HG02623 (cell line): ENCODE measurements at regions not wholly inside any gene's neighbourhood (a gene's known extent, or its start where the extent isn't known, plus 50 kb on each side); places are given as distances from the start of the nearest gene placed in this dataset.

Experiments used
- ATAC-seq: cut with Tn5 transposase; IDR thresholded peaks from one replicate; pipeline ENCODE4 v1.9.1; 2021; ENCODE audit warnings: moderate library complexity; ENCODE audit not compliant: unreplicated experiment

DNA sequence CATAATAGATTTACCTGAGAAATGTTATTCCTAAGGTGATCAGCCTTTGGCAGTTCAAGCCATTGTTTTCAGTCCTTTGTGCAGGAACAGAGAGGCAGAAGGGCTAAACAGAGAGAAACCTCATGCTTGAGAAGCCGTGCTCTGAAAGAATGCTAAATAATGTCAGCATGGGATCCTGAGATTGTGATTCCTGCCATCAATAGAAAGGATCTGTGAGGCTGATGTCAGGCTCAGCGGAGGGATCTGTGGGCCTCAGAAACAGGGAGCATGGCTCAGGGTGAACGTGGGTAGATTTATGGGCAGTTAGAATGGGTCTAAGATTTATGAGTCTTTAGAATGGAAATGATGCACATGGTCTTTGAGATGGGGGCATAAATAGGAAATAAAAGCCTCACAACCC is 439.2 kb upstream of the IGFBP3 start:
- ATAC-seq, result no peak

DNA sequence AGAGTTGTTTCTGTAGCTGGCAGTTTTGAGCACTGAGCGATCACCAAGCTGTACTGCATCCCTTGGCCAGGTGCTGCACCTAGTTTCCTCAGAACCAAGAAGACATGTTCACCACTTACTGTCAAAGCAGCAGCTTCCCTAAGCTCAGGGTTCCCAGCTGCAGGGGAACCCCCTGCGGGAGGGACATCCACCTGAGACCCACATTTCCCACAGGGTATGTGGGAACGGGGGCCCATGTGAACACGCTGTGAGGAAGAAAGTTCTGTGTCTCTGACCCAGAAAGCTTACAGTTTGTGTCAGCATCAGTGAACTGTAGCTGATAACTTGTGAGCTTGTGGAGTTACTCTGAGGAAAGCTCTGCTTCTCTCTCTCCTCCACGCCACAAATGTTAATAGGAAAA is 436.8 kb upstream of the IGFBP3 start:
- ATAC-seq, result no peak

DNA sequence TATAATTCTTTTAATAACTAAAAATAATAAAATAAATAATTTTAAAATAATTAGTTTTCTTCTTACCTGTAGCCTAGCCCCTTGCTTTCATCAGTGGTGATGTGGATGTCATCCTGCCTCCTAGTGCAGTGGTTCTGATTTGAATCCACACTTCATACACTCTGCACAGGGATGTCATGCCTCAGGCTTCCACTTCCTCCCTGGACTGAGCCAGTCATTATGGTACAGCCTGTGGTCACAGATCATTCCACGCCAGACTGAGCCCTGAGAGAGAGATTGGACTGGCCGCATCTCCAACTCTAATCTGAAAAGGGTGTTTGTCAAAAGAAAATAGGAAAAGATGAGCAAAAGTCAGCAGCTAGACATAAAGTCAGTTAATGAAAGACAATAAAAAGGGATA is 436.2 kb upstream of the IGFBP3 start:
- ATAC-seq, result no peak

- no peak for ATAC-seq
Measured at GRCh38 chr7:46356371-46356770, 435.3 kb upstream of the IGFBP3 start.

GRCh38 chr7:46355331-46355730 is 434.3 kb upstream of the IGFBP3 start:
- no peak for ATAC-seq

GRCh38 chr7:46352004-46352954 is 431.2 kb upstream of the IGFBP3 start:
- ATAC-seq, result no peak

- ATAC-seq, result no peak
Measured at GRCh38 chr7:46349490-46349889, 428.4 kb upstream of the IGFBP3 start.

GRCh38 chr7:46344533-46344932 is 423.5 kb upstream of the IGFBP3 start:
- no peak for ATAC-seq

DNA sequence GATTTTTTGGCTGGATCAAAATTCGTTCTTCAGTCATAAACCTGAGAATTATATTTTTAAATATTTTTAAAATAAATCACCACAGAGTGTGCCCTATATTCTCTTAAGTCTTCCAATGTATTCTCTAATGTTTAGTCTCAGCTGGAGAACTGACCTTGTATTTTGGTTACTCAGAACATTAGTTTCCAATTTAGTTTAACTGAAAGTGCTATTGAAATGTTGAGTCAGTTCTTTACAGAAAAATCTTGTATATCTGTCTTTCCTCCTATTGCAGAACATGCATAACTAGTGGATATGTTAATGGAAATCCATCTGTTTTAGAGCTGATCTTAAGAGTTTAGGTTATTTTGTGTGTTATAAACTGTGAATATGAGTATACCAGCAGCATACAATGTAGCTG is 422.7 kb upstream of the IGFBP3 start:
- no peak for ATAC-seq

- ATAC-seq, result no peak
Measured at GRCh38 chr7:46322937-46323336, 401.9 kb upstream of the IGFBP3 start.

DNA sequence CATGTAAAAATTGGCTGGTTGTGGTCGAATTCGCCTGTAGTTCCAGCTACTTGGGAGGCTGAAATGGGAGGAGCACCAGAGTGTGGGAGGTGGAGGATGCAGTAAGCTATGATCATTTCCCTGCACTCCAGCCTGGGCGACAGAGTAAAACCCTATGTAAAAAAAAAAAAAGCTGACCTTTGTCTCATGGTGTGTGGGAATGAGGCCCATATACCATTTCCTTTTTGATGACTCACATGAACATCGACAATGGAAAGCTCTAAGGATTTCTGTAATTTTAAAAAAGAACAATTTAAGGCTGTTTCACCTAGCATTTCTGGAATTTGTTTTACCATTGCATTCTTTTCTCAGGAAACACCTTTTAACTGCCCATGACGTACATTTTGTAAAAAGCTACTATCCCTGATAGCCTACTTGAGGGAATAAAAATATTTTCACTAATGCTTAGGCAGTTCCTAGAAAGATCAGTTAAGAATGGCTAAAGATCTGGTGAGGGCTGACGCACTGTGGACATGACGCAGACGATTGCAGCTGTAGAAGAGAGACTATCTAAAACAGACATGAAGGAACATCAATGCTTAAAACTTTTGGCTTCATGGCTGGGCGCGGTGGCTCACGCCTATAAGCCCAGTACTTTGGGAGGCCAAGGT is 400.6 kb upstream of the IGFBP3 start:
- no peak for ATAC-seq

- ATAC-seq, result no peak
Measured at GRCh38 chr7:46320956-46321355, 399.9 kb upstream of the IGFBP3 start.

- no peak for ATAC-seq
Measured at GRCh38 chr7:46319841-46320240, 398.8 kb upstream of the IGFBP3 start.

- ATAC-seq, result no peak
Measured at GRCh38 chr7:46318276-46318675, 397.2 kb upstream of the IGFBP3 start.

DNA sequence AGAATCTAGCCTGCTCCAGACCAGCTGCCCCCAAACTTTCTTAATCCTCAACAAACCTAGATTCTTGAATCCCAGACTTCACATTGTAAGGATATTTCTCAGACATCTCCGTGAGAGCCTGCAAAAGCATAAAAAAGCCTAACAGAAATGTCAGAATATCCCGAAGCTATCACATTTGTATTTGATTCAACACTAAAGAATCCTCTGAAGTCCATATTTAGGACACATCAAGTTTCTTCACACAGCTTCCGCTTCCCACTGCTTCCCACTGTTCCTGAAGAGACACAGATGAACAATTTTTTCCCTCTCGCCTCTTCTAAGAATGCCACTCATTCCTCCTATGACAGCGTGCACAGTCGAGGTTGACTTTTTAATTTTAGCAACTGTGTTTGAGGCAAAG is 396.2 kb upstream of the IGFBP3 start:
- no peak for ATAC-seq

DNA sequence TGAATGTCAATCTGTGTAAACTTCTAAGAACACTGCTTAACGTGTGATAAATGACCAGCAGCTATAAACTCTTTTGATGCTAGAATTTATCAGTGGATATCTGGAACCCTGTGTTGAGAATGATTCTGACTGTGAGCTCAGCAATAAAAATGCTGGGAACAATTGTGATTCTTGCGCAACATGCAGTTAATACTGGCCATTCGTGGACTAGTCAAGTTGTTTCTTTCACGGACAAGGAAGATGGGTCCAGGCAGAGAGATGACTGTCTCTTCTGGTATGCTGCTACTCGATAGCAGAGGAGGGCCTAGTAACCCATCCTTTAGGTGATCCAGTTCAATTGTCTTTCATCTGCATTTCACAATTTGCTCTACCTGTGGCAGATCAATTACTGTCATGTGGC is 394.8 kb upstream of the IGFBP3 start:
- no peak for ATAC-seq

DNA sequence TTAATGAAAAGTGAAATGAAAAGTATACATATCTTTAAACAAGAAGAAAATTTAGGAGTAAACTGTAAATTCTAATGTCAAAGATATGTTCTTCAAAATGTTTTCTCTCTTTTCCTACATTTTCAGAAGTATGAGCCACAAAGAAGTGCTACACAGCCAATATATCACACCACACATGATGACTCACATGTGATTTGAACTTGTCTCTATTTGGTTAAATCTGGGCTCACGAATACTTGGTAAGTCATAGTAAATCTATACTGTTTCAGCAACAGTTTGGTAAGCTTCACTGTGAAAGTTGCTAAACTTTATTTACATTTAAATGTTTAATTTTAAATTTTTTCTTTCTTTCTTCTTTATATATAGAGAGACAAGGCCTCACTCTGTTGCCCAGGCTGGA is 380.6 kb upstream of the IGFBP3 start:
- no peak for ATAC-seq

DNA sequence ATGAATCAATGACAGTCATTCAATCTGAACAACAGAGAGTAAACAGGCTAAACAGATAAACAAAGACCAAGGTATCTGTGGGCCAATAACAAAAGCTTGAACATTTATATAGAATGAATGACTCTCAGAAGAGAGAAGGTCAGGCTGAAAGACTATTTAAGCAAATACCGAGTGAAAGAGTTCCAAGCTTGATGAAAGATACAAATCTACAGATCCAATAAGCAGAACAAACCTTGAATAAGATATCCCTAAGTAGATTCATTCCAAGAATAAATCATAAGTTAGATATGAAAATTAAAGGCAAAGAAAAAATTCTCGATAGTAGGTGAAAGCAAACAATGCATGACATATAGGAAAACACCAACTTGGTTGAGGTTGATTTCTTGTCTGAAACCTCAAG is 376.4 kb upstream of the IGFBP3 start:
- no peak for ATAC-seq

- ATAC-seq, result no peak
Measured at GRCh38 chr7:46296526-46296925, 375.5 kb upstream of the IGFBP3 start.

- no peak for ATAC-seq
Measured at GRCh38 chr7:46294381-46294780, 373.3 kb upstream of the IGFBP3 start.

- ATAC-seq, result no peak
Measured at GRCh38 chr7:46292741-46293140, 371.7 kb upstream of the IGFBP3 start.

GRCh38 chr7:46291601-46292150 is 370.6 kb upstream of the IGFBP3 start:
- ATAC-seq, result peak; percentile 53
